GM23338 (cell line): ENCODE measurements at regions not wholly inside any gene's neighbourhood (a gene's known extent, or its start where the extent isn't known, plus 50 kb on each side); places are given as distances from the start of the nearest gene placed in this dataset.

Source experiments
- ATAC-seq: fragments of 200-7000 bp; cut with Tn5 transposase; 3 replicates; pipeline ENCODE4 v1.9.1; 2020
- DNase-seq: peaks from one replicate; pipeline ENCODE4 v3.0.0-alpha.2; 2015; ENCODE audit warnings: low spot score
- H2AFZ ChIP-seq: fragments of 200-600 bp; sonication (generic); 2 replicates; pipeline ENCODE4 v1.8.0; 2016; ENCODE audit warnings: antibody characterized with exemption, mild to moderate bottlenecking, moderate library complexity
- H3F3A ChIP-seq: fragments of 200-600 bp; sonication (generic); replicated peaks from 2 replicates; pipeline ENCODE4 v1.8.0; 2017; ENCODE audit warnings: antibody characterized with exemption, mixed run types, low read depth
- H3K27ac ChIP-seq: fragments of 200-600 bp; sonication (generic); 2 replicates; pipeline ENCODE4 v1.6.1; 2016; ENCODE audit warnings: low read depth
- H3K27me3 ChIP-seq: fragments of 200-600 bp; sonication (generic); 2 replicates; pipeline ENCODE4 v1.8.0; 2016; ENCODE audit warnings: mild to moderate bottlenecking, mixed run types, moderate library complexity; ENCODE audit not compliant: insufficient read depth
- H3K36me3 ChIP-seq: fragments of 200-600 bp; sonication (generic); 2 replicates; pipeline ENCODE4 v1.8.0; 2016; ENCODE audit warnings: mild to moderate bottlenecking; ENCODE audit not compliant: insufficient read depth
- H3K4me1 ChIP-seq: fragments of 200-600 bp; sonication (generic); 2 replicates; pipeline ENCODE4 v1.8.0; 2016; ENCODE audit warnings: mild to moderate bottlenecking, moderate library complexity; ENCODE audit not compliant: insufficient read depth
- H3K4me2 ChIP-seq: fragments of 200-600 bp; sonication (generic); 2 replicates; pipeline ENCODE4 v1.7.1; 2017; ENCODE audit warnings: mixed run types
- H3K4me3 ChIP-seq: fragments of 200-600 bp; sonication (generic); 2 replicates; pipeline ENCODE4 v1.6.1; 2016; ENCODE audit warnings: mixed run types
- H3K79me2 ChIP-seq: fragments of 200-600 bp; sonication (generic); replicated peaks from 2 replicates; pipeline ENCODE4 v1.8.0; 2017; ENCODE audit warnings: mild to moderate bottlenecking; ENCODE audit not compliant: insufficient read depth
- H3K9me2 ChIP-seq: fragments of 200-600 bp; sonication (generic); 2 replicates; pipeline ENCODE4 v1.8.0; 2017; ENCODE audit not compliant: insufficient read depth
- H4K20me1 ChIP-seq: fragments of 200-600 bp; sonication (generic); replicated peaks from 2 replicates; pipeline ENCODE4 v1.8.0; 2017; ENCODE audit warnings: mild to moderate bottlenecking; ENCODE audit not compliant: insufficient read depth
- H3K27ac Mint-ChIP-seq: 2 replicates; pipeline ENCODE4 v1.8.0; 2020; ENCODE audit warnings: inconsistent platforms, mild to moderate bottlenecking, moderate library complexity, mixed read lengths
- H3K27me3 Mint-ChIP-seq: 3 replicates; pipeline ENCODE4 v1.8.0; 2022; ENCODE audit warnings: low read depth, mild to moderate bottlenecking, moderate library complexity, mixed read lengths, inconsistent platforms; ENCODE audit not compliant: insufficient read depth, poor library complexity
- H3K36me3 Mint-ChIP-seq: 3 replicates; pipeline ENCODE4 v1.8.0; 2021; ENCODE audit warnings: low read depth, mild to moderate bottlenecking, inconsistent platforms, moderate library complexity, mixed read lengths
- H3K4me1 Mint-ChIP-seq: 3 replicates; pipeline ENCODE4 v1.8.0; 2020; ENCODE audit warnings: mild to moderate bottlenecking, inconsistent platforms, mixed read lengths
- H3K4me3 Mint-ChIP-seq: 3 replicates; pipeline ENCODE4 v1.8.0; 2021; ENCODE audit warnings: moderate library complexity, mild to moderate bottlenecking, inconsistent platforms, mixed read lengths
- H3K9me3 Mint-ChIP-seq: 3 replicates; pipeline ENCODE4 v1.8.0; 2020; ENCODE audit warnings: moderate library complexity, mild to moderate bottlenecking, inconsistent platforms, mixed read lengths
- CREB1 ChIP-seq: fragments of 250-450 bp; sonication (Bioruptor Pico); IDR thresholded peaks from 2 replicates; pipeline ENCODE4 v1.5.0; 2020; ENCODE audit warnings: low read depth, mild to moderate bottlenecking, moderate library complexity
- NANOG ChIP-seq: IDR thresholded peaks from 2 replicates; pipeline ENCODE4 v1.6.1; 2016; ENCODE audit warnings: antibody characterized with exemption, borderline replicate concordance
- POLR2AphosphoS5 ChIP-seq: IDR thresholded peaks from 2 replicates; pipeline ENCODE4 v1.6.1; 2016; ENCODE audit warnings: antibody characterized with exemption, low read depth
- TF ChIP-seq, protein P1 (sequence below), 2 experiments: fragments of 200-600 bp in 1 of 2; sonication (generic) in 1 of 2; conservative IDR thresholded peaks; 2 replicates each; pipeline versions ENCODE4 v1.5.1 to v1.6.1; 2016 to 2017; ENCODE audit warnings: antibody characterized with exemption in 2 of 2, low read depth in 2 of 2, mild to moderate bottlenecking in 2 of 2, moderate library complexity in 1 of 2
- TF ChIP-seq, protein P2 (sequence below): IDR thresholded peaks from one replicate; pipeline ENCODE4 v1.6.1; 2018; ENCODE audit warnings: antibody characterized with exemption; ENCODE audit not compliant: unreplicated experiment

DNA sequence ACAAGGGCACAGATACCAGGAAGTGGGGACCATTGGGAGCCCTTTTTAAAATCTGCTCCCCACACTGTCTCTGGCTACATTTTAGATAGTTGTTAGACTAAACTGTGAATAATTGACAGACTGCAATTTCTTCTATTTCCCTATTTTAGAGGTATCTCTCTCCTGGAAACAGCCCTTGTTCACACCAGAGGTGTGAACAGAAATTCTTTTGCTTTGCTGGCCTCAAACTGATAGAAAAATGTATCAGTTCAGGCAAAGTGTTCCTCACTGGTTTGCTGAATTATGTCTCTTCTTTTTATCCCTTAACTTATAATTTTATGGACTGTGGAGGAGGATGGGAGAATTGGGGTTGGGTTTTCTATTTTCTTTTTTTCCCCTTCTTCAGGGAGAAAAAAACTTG, 513.2 kb upstream of the SULF2 start (continued):
- TF ChIP-seq, protein P1, sequence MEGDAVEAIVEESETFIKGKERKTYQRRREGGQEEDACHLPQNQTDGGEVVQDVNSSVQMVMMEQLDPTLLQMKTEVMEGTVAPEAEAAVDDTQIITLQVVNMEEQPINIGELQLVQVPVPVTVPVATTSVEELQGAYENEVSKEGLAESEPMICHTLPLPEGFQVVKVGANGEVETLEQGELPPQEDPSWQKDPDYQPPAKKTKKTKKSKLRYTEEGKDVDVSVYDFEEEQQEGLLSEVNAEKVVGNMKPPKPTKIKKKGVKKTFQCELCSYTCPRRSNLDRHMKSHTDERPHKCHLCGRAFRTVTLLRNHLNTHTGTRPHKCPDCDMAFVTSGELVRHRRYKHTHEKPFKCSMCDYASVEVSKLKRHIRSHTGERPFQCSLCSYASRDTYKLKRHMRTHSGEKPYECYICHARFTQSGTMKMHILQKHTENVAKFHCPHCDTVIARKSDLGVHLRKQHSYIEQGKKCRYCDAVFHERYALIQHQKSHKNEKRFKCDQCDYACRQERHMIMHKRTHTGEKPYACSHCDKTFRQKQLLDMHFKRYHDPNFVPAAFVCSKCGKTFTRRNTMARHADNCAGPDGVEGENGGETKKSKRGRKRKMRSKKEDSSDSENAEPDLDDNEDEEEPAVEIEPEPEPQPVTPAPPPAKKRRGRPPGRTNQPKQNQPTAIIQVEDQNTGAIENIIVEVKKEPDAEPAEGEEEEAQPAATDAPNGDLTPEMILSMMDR (conservative IDR thresholded peaks at IDR 0.05; ENCODE audit: low read depth in 2 of 2), result no peak
- TF ChIP-seq POLR2AphosphoS5, result no peak
- TF ChIP-seq, protein P2, sequence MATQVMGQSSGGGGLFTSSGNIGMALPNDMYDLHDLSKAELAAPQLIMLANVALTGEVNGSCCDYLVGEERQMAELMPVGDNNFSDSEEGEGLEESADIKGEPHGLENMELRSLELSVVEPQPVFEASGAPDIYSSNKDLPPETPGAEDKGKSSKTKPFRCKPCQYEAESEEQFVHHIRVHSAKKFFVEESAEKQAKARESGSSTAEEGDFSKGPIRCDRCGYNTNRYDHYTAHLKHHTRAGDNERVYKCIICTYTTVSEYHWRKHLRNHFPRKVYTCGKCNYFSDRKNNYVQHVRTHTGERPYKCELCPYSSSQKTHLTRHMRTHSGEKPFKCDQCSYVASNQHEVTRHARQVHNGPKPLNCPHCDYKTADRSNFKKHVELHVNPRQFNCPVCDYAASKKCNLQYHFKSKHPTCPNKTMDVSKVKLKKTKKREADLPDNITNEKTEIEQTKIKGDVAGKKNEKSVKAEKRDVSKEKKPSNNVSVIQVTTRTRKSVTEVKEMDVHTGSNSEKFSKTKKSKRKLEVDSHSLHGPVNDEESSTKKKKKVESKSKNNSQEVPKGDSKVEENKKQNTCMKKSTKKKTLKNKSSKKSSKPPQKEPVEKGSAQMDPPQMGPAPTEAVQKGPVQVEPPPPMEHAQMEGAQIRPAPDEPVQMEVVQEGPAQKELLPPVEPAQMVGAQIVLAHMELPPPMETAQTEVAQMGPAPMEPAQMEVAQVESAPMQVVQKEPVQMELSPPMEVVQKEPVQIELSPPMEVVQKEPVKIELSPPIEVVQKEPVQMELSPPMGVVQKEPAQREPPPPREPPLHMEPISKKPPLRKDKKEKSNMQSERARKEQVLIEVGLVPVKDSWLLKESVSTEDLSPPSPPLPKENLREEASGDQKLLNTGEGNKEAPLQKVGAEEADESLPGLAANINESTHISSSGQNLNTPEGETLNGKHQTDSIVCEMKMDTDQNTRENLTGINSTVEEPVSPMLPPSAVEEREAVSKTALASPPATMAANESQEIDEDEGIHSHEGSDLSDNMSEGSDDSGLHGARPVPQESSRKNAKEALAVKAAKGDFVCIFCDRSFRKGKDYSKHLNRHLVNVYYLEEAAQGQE, result no peak
- no peak for TF ChIP-seq NANOG
- no peak for TF ChIP-seq CREB1 (CRISPR knock-in tag)

DNA sequence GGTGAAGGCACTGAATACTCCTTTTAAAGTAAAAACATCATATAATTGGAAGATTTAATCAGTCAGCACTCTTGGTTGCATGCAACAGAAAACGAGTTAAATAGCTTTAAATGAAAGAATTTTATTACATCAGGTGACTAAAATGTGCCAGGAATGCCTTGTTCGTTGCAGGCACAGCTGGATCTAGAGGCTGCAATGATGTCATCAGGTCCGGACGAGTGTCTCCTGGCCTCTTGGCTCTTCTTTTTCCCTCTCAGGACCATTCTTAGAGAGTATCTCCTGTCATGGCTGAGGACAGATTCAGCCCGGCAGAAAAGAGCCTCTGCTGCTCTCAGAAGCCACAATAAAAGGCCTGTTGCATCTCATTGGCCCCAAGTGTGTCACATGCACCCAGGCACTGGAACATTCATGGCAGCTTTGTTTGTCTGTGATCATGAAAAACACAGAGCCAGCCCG, 510.7 kb upstream of the SULF2 start:
- peak overlapping the region; percentile 1; the same call in 1 of the 2 replicates for H3K27ac ChIP-seq
- no peak overlapping the region for H2AFZ ChIP-seq
- H3K9me2 ChIP-seq, result 0 out of 2 replicates have a peak, but pooled peaks cover under 1% of the 10 kb centered on the region
- Mint-ChIP-seq H3K27ac (peak overlapping the region; percentile 69), H3K9me3 (peaks cover 8% of the 10 kb centered on the region; the same call in 2 of the 3 replicates), H3K4me1 (peaks cover 44% of the 10 kb centered on the region), H3K36me3 (no peaks in the 10 kb centered on the region; the same call in 2 of the 3 replicates), H3K27me3 (peaks cover 6% of the 10 kb centered on the region), H3K4me3 (no peak overlapping the region)
- no peaks in the 10 kb centered on the region for H3K27me3 ChIP-seq
- H3K4me2 ChIP-seq, result no peak overlapping the region
- H4K20me1 ChIP-seq, result no peaks in the 10 kb centered on the region
- no peak overlapping the region for H3K4me3 ChIP-seq
- ATAC-seq, result no peak; the same call in 2 of the 3 replicates
- no peaks in the 10 kb centered on the region for H3K36me3 ChIP-seq
- 0 out of 2 replicates have a peak, but pooled peaks have one; percentile 17 for TF ChIP-seq CREB1 (CRISPR knock-in tag)
- TF ChIP-seq, protein P2, result no peak
- peaks cover 42% of the 10 kb centered on the region for H3K4me1 ChIP-seq
- DNase-seq, result peak; percentile 41
- no peaks in the 10 kb centered on the region for H3K79me2 ChIP-seq
- H3F3A ChIP-seq, result no peaks in the 10 kb centered on the region
